HG02642 (cell line): ENCODE measurements at regions not wholly inside any gene's neighbourhood (a gene's known extent, or its start where the extent isn't known, plus 50 kb on each side); places are given as distances from the start of the nearest gene placed in this dataset.
"Not testable (repeated sequence)": the region's sequence is repeated elsewhere in the genome, so short reads cannot be mapped to it uniquely, and the experiment has no call there.

Experiments used
- ATAC-seq: cut with Tn5 transposase; IDR thresholded peaks from one replicate; pipeline ENCODE4 v1.9.1; 2021; ENCODE audit warnings: mild to moderate bottlenecking; ENCODE audit not compliant: unreplicated experiment, poor library complexity

DNA sequence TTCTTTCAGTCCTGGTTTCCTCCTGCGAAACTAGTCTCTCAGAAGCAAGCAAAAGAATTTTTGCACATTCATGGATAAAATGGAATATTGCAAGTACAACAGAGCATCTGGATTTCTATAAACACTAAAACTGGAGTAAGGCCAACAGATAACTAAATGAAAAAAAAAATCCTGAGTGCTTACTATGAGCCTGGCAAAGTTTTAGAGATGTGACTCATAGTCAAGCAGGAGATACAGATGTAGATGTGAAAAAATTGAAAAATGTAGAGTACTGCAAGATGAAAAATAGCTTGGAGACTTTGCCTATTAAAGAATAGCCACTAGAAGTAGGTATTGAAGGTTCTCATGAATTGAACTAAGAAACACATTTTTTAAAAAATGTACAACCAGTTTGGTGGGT is 397.4 kb downstream of the OTOL1 start:
- ATAC-seq = no peak

DNA sequence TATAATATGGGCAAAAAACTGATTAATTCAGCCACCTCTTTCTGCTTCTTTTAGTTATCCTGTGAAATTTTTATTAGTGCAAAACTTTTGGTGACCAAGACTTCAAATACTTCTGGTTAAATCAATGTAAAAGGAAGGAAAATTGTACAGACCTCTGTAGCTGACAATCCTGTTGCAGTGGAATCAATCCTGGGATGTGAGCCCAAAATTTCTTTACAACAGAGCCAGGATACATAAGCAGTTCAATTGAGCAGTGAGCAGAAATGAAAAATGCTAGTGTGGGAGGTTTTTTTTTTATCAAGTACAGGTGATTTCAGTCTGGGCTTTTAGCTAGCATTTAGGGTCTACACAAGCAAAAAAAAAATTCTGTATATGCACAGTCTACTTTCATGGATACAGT is 398.0 kb downstream of the OTOL1 start:
- ATAC-seq = no peak

DNA sequence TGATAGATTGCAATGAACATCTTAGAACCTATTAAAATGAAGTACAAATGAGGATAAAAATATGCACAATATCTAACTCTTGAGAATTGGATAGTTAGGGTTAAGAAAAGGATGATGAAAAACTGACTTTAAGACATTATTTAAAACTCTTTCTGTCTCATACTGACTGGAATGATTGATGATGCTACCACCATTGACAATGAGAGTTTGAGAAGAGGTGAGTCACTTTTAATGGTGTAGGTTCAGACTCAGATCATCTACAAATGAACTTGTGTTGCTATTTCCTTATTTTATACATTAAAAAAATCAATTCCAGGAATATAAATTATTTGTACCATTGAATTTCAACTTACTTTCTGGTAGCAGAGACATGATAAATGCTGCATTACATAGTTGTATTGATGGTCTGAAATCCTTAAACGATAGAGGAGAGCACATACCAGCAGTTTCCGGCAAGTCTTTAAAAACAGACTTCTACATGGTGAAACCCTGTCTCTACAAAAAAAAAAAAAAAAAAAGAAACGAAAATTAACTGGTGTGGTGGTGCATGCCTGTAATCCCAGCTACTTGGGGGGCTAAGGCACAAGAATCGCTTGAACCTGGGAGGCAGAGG is 409.0 kb downstream of the OTOL1 start:
- ATAC-seq = no peak

DNA sequence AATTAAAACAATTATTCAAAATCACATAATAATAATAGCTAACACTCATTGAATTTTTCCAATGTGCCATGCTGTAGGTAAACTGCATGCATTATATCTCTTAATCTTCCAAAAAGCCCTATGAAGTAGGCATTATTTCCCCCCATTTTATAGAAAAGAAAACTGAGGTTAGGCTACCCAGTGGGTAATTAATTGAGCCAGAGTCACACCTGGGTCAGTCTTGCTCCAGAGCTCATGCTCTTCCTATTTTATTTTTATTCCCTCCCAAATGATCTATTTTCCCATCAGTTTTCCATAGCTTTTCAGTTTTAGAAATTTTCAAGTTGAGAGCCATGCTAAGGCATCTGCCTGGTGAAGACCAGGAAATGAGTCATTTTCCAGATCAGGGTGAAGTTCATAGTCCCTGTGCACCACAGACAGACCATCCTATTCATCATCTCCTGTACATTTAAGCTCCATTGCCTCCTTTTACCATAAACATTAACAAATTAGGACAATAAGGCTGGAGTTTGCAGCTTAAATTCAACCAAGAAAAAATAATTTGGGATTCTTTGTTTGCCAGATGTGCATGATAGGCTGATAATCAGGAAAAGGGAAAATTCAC is 417.3 kb downstream of the OTOL1 start:
- ATAC-seq = no peak

DNA sequence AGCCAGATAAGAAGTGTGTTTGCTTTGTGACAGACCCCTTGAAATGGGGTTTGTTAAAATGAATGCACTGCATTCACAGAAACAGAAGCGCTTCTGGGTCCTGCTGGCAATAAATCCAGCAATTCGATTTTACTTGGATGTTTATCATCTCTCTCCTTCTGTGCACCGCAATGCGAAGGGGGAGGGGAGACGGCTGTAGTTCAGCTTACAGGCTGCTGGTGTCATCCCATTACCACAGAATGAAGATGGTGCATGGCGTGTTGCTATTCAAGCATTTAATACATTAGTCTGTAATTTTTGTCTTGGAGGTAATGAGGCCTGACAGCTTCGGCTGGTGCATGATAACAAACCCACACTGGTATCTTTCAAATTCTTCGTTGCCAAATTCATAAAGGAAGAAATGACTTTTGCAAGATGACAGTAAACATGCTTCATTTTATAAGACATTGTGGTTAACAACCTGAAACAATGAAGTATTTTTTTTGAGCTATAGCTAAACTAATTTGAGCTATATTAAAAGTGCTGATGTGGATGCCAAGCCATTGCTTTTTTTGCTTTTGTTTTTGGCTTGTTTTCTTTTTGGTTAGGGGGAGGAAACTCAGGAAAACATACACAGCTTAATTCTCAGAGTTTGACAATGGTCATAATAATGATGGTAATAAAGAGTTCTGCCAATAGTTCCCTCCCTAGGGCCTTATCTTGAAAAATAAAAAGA is 418.3 kb downstream of the OTOL1 start:
- ATAC-seq = no peak

DNA sequence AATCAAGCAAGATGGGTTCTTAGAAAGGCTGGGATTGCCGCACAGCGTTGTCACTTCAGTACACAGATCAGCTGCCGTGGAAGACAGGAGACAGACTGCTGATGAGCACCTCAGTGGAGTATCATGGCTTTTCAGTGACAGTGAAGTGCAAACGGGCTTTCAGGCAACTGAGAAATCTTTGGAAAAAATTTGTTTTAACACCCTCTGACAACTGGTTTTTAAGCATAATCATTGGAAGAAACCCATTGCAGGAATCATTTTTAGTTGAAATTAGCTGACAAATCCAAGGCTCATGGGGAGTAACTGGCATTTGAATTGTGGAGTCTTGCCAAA is 418.8 kb downstream of the OTOL1 start:
- no peak for ATAC-seq

DNA sequence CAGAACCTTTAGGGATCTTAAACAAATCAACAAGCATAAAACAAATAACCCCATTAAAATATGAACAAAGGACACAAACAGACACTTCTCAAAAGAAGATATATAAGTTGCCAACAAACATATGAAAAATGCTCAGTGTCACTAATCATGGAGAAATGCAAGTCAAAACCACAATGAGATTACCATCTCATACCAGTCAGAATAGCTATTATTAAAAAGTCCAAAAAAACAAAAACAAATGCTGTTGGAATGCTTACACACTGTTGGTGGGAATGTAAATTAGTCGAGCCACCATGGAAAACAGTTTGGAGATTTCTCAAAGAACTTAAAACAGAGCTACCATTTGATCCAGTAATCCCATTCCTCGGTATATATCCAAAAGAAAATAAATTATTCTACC is 423.6 kb downstream of the OTOL1 start:
- ATAC-seq = no peak

DNA sequence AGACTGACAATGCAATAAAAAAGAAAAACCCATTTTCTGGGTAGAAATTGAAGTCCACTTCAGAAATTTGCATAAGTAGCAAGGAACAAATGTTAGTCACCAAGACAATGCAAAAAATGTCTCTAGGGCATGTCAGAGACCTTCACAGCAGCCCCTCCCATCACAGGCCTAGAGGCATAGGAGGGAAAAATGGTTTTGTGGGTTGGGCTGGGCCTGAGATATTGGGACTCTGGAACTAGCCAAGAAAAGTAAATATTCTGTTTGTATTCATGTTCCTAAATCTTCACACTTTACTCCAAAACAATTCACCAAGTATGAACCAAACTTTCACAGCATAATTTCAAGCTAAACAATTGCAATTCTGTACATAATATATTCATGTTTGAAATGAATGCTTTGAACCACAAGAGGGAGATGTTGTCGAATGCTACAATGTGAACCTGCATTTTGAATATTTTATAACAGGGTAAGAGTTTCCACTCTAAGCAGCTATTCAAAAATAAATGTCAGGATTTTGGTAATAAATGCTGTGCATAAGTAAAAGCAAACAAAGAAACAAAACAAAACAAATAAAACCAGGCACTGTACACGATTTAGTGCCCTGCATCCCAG is 429.2 kb downstream of the OTOL1 start:
- ATAC-seq = no peak

DNA sequence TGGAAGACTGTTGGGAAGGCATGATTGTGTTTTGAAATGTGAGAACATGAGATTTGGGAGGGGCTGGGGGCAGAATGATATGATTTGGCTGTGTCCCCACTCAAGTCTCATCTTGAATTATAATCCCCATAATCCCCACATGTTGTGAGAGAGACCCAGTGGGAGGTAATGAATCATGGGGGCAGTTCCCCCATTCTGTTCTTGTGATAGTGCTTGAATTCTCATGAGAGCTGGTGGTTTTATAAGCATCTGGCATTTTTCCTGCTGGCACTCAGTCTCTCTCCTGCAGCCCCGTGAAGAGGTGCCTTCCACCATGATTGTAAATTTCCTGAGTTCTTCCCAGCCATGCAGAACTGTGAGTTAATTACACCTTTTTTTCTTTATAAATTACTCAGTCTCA is 430.5 kb downstream of the OTOL1 start:
- no peak for ATAC-seq

DNA sequence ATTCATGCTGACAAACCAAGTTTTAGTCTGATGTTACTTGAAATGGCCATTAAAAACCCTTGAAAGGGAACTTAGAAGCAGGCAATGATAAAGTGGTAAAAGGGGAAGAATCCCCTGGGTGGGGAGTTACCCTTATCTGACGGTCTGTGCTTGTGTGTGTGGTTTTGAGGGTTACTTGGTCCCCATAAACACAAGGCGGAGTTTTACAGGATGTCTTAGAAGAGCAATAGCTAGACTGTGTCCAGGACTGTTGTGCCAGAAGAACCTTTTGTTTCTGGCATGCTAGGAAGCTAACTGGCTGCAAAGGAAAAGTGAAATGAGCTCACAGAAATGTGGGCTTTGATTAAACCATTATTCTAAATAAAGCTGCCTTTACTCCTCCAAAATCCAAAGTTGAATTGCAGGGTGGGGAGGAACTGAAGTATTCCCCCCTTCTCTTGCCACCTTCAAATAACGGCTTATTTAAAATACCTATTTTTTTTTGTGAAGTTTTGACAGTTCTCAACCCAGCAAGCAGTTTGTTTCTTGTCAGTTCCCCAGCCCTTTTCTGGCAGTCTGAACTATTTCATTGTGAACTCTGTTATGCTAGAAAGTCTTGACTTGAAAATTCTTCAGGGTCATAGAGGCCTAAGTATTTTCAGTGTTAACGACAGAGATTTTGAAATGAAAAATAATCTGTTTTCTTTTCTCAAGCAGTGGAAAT is 443.5 kb downstream of the OTOL1 start:
- ATAC-seq = no peak

DNA sequence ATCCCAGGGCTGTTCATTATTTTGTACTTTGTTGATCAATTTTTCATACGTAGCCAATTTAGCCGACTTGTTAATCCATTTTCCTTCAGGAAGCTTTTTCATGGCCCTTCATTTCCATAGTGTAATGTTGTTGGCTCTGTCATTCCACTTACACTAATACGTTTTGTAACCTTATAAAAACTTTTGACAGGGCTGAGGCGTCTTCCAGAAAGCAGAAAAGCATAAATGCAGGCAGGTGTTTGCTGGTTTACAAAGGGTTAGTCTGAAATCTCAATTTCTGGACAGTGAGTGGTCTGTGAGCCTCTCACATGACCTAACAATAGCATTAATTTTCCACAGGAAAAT is 444.0 kb downstream of the OTOL1 start:
- no peak for ATAC-seq

DNA sequence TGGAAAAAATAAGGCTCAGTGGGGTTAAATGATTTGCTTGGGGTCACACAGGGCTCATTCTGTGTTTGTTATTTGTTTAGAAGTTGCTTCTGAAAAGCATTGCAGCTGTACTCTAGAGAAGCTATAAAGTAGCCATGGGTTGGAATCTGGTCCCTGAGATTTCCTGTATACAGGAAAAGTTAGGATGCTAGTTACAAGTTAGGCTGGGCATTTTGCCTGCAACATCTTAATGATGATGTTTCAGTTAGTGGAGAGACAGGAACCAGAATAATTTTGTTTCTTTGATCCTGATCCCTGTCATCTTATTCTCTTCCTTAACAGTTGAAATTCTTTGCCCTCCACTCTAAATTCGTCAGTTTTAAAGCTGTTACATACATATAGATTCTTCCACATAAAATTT is 445.3 kb downstream of the OTOL1 start:
- no peak for ATAC-seq

DNA sequence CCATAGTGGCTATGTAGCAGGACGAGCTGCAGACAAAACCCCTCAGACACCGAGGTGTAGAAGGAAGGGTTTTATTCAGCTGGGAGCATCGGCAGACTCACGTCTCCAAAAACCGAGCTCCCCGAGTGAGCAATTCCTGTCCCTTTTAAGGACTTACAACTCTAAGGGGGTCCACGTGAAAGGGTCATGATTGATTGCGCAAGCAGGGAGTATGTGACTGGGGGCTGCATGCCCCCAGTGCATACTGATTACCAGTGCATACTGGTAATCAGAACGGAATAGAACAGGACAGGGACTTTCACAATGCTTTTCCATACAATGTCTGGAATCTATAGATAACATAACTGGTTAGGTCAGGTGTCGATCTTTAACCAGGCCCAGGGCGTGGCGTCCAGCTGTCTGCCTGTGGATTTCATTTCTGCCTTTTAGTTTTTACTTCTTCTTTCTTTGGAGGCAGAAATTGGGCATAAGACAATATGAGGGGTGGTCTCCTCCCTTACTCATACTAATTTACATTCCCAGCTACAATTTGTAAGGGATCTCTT is 447.3 kb downstream of the OTOL1 start:
- not testable (repeated sequence) for ATAC-seq

DNA sequence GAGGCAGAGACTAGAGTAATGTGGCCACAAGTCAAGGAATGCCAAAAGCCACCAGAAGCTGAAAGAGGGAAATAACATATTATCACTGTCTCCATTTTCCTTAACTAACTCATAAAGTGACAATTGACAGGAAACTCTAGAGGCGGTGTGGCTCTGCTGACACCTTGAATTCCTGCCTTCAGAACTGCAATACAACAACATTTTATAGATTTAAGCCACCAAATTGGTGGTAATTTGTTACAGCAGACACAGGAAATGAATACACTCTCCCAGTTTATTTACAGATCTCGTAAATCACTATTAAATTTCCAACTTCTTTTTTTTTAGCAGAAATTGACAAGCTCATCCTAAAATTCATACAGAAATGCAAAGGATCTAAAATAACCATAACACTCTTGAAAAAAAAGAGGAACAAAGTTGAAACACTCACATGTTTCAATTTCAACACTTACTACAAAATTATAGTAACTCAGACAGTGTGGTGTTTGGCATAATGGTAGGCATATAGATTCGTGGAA is 449.9 kb downstream of the OTOL1 start:
- ATAC-seq = no peak

DNA sequence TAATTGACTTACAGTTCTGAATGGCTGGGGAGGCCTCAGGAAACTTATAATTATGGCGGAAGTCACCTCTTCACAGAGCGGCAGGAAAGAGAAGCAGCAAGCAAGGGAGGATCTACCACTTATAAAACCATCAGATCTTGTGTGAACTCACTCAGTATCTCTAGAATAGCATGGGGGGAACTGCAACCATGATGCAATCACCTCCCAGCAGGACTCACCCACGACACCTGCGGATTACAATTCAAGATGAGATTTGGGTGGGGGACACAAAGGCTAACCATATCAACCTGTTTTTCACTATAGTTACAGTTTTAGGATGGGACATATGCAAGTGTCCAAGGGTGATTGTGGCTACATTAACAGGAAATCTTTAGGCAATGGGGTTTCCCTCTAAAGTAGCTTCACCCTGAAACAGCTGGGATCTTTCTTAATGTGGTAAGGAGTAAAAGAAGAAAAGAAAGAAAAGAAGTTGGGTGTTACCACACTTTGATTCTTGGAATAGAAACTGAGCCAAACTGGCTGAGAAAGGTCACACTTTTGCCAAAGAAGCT is 453.8 kb downstream of the OTOL1 start:
- no peak for ATAC-seq

DNA sequence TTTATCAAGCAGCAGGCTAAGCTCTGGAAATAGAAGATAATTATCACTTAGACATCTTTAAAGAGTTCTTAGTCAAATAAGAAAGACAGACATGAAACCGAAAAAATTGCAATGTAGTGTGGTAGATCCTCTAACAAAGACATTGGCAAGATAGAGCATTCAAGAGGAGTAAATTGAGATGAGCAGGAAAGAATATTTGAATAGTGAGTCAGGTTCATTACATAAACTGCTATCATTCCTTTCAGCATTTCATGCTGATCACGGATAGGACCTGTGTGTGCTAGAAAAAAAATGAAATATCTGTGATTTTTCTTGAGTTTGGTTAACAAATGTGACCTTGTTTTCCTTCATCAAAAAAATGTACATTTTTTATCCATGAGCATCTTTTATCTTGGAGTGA is 460.9 kb downstream of the OTOL1 start:
- ATAC-seq = no peak

DNA sequence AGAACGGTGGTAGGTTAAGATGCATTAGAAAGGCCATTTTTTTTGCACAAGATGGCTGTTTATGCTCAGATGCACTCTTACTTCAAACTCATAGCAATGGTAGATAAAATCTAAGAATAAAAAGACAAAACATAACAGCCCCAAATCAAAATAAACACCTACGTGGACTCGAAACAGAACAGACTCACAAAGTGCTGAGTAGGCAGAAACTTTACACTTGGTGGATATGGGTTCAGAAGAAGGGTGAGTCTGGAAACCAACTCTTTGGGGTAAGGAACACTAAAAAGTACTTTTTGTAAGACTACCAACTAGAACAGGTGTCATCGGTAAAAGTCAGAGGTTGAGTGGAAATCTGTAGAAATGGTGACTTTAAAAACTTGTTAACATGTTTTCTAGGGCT is 468.2 kb downstream of the OTOL1 start:
- ATAC-seq = no peak

DNA sequence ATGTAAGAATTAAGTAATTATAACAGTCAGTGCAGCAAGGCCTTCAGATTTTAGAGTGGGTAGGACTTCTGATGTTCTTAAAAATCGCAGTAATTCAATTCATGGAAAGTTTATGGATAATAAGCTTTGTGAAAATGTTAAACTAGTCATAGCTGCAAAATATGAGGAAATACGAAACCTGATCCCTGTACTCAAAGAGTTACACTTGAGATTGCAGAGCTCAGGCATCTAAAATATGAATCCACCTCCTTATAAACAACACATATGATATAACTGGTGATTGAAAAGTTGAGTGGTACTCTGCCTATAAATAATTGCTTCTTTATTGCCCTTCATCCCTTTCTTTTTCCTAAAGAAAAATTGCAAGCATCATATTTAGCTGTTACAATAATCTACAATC is 473.3 kb downstream of the OTOL1 start:
- no peak for ATAC-seq

DNA sequence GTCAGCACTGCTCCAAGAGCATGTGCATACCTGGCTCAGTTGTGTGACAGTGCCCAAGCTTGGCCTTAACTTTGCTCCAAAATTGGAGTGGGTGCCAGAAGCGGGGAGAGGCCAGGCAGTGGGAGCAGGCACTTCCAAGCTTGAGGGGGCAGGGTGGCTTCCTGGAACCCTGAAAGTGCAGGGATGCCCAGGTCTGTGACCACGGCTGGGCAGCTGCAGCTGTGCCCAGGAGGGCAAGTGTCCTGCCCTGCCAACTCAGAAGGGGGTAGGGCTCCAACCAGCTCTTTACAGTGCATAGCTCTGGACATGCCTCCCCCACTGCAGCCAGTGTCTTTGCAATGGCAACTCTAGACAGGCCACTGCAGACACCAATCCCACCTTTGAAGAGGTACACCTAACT is 478.6 kb downstream of the OTOL1 start:
- ATAC-seq = no peak

DNA sequence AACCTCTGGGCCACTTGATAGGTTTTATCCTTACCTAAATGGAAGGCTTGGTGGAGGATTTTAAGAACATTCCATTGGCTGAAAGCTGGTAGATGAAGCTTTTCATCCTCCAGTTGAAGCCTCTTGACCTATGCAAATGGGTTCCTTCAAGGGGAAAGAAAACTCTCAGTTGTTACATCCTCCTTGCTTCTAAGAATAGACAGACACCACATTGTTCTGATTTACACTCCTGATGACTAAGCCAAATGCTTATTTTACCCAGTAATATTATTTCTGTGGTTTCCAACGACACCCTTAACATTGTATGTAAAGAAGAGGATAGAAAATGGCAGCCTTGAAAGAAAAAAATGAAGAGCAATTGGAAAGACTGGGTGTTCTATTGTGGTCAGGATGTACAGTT is 480.5 kb downstream of the OTOL1 start:
- no peak for ATAC-seq
